Coronary artery (tissue), 2 donors: ENCODE measurements at regions not wholly inside any gene's neighbourhood (a gene's known extent, or its start where the extent isn't known, plus 50 kb on each side); places are given as distances from the start of the nearest gene placed in this dataset.
A peak's percentile ranks its signal among the peaks of the same experiment; 100 is the strongest.
"Not testable (repeated sequence)": the region's sequence is repeated elsewhere in the genome, so short reads cannot be mapped to it uniquely, and the experiment has no call there.

ENCODE experiments used
- DNase-seq: peaks from one replicate; pipeline ENCODE4 v3.0.0-alpha.2; 2017; ENCODE audit warnings: low spot score
- H3K27ac ChIP-seq, 2 donors: fragments of 200-600 bp; sonication (generic); one replicate each; pipeline ENCODE4 v1.5.1; 2016 to 2019
- H3K4me3 ChIP-seq: fragments of 200-600 bp; sonication (generic); 2 replicates; pipeline ENCODE4 v1.5.1; 2016; ENCODE audit warnings: mild to moderate bottlenecking, moderate library complexity

- H3K4me3 ChIP-seq, DNase-seq, H3K27ac ChIP-seq: not testable (repeated sequence)
Observed at GRCh38 chr1:149330081-149330335, 144.8 kb upstream of the NBPF19 start.

- not testable (repeated sequence) for H3K27ac ChIP-seq, DNase-seq, H3K4me3 ChIP-seq
Observed at GRCh38 chr1:149336082-149336481, 138.8 kb upstream of the NBPF19 start.

- H3K4me3 ChIP-seq, DNase-seq, H3K27ac ChIP-seq: not testable (repeated sequence)
Observed at GRCh38 chr1:149338221-149338691, 136.6 kb upstream of the NBPF19 start.

GRCh38 chr1:149338698-149339097, 136.1 kb upstream of the NBPF19 start:
- not testable (repeated sequence) for H3K27ac ChIP-seq, DNase-seq, H3K4me3 ChIP-seq

- DNase-seq, H3K27ac ChIP-seq, H3K4me3 ChIP-seq: not testable (repeated sequence)
Observed at GRCh38 chr1:149349448-149349847, 125.4 kb upstream of the NBPF19 start.

- H3K27ac ChIP-seq, DNase-seq, H3K4me3 ChIP-seq: not testable (repeated sequence)
Observed at GRCh38 chr1:149352205-149352604, 122.6 kb upstream of the NBPF19 start.

GRCh38 chr1:149354579-149354978, 120.3 kb upstream of the NBPF19 start:
- not testable (repeated sequence) for H3K27ac ChIP-seq, DNase-seq, H3K4me3 ChIP-seq

GRCh38 chr1:149355748-149356147, 119.1 kb upstream of the NBPF19 start:
- not testable (repeated sequence) for DNase-seq, H3K4me3 ChIP-seq, H3K27ac ChIP-seq

GRCh38 chr1:149356152-149356551, 118.7 kb upstream of the NBPF19 start:
- H3K4me3 ChIP-seq, DNase-seq, H3K27ac ChIP-seq: not testable (repeated sequence)

GRCh38 chr1:149360351-149360750, 114.5 kb upstream of the NBPF19 start:
- not testable (repeated sequence) for H3K4me3 ChIP-seq

GRCh38 chr1:149361310-149361709, 113.5 kb upstream of the NBPF19 start:
- not testable (repeated sequence) for H3K27ac ChIP-seq, H3K4me3 ChIP-seq, DNase-seq

More at GRCh38 chr1:149360351-149360750, 114.5 kb upstream of the NBPF19 start:
- not testable (repeated sequence) for H3K27ac ChIP-seq, DNase-seq

- not testable (repeated sequence) for H3K27ac ChIP-seq, DNase-seq, H3K4me3 ChIP-seq
Observed at GRCh38 chr1:149364188-149364981, 110.5 kb upstream of the NBPF19 start.

GRCh38 chr1:149366402-149366801, 108.4 kb upstream of the NBPF19 start:
- H3K27ac ChIP-seq, DNase-seq, H3K4me3 ChIP-seq: not testable (repeated sequence)

GRCh38 chr1:149367472-149368044, 107.3 kb upstream of the NBPF19 start:
- H3K27ac ChIP-seq, DNase-seq, H3K4me3 ChIP-seq: not testable (repeated sequence)

GRCh38 chr1:149368337-149368736, 106.5 kb upstream of the NBPF19 start:
- not testable (repeated sequence) for DNase-seq, H3K27ac ChIP-seq, H3K4me3 ChIP-seq

GRCh38 chr1:149369081-149369480, 105.8 kb upstream of the NBPF19 start:
- not testable (repeated sequence) for H3K27ac ChIP-seq, DNase-seq, H3K4me3 ChIP-seq

- DNase-seq, H3K27ac ChIP-seq, H3K4me3 ChIP-seq: not testable (repeated sequence)
Observed at GRCh38 chr1:149371955-149372354, 102.9 kb upstream of the NBPF19 start.

GRCh38 chr1:149378462-149378861, 96.4 kb upstream of the NBPF19 start:
- not testable (repeated sequence) for DNase-seq, H3K4me3 ChIP-seq, H3K27ac ChIP-seq

GRCh38 chr1:149390173-149390926, 84.5 kb upstream of the NBPF19 start:
- H3K27ac ChIP-seq: peak overlapping the region; percentile 46 to 89
- DNase-seq: peak; percentile 70
- peak overlapping the region; percentile 77 for H3K4me3 ChIP-seq

- Histone ChIP-seq H3K27ac (peak overlapping the region; percentile 46 to 89), H3K4me3 (peak overlapping the region; percentile 77)
Observed at GRCh38 chr1:149390931-149391330, 83.9 kb upstream of the NBPF19 start.

More at GRCh38 chr1:149390931-149391330, 83.9 kb upstream of the NBPF19 start:
- DNase-seq: not testable (repeated sequence)
